ENCODE measurements at regions not wholly inside any gene's neighbourhood (a gene's known extent, or its start where the extent isn't known, plus 50 kb on each side); places are given as distances from the start of the nearest gene placed in this dataset.

GRCh38 chr14:51337520-51337919, 97.5 kb downstream of the TMX1 start:
- Histone ChIP-seq H3K4me2 (ENCODE audit: extremely low read depth, insufficient read depth, low read length) (no peak overlapping the region), H3K27me3 (ENCODE audit: control insufficient read depth, insufficient read depth, low read length) (no peaks in the 10 kb centered on the region), H3K4me1 (ENCODE audit: control insufficient read depth, extremely low read depth, insufficient read depth, low read length) (peaks cover 4% of the 10 kb centered on the region), H3K79me2 (ENCODE audit: control insufficient read depth, insufficient read depth, low read length) (no peaks in the 10 kb centered on the region), H2AFZ (ENCODE audit: low read length) (no peak overlapping the region), H3K36me3 (ENCODE audit: control insufficient read depth, insufficient read depth, low read length) (no peaks in the 10 kb centered on the region), H3K27ac (ENCODE audit: insufficient read depth, low read length) (no peak overlapping the region), H4K20me1 (ENCODE audit: control insufficient read depth, extremely low read depth, insufficient read depth, low read length) (no peaks in the 10 kb centered on the region), H3K4me3 (replicated peaks in 1 of 4; ENCODE audit: control extremely low read depth in 1 of 4, insufficient read depth in 1 of 4, low read depth in 3 of 4, low read length in 4 of 4) (no peak overlapping the region), H3K9me3 (ENCODE audit: control insufficient read depth, insufficient read depth, low read depth, low read length) (no peaks in the 10 kb centered on the region), H3K9ac (ENCODE audit: insufficient read depth, low read length) (no peak overlapping the region)
- no peak for DNase-seq (ENCODE audit: low read depth in 2 of 2)
- TF ChIP-seq CTCF (conservative IDR thresholded peaks at IDR 0.05 in 1 of 2, IDR thresholded peaks at IDR 0.05 in 1 of 2; ENCODE audit: low read depth in 1 of 2, low read length in 2 of 2) (no peak), EZH2 (IDR thresholded peaks at IDR 0.05; ENCODE audit: low read length, missing control alignments) (no peak)

GRCh38 chr14:51341338-51341737, 101.3 kb downstream of the TMX1 start:
- TF ChIP-seq EZH2 (IDR thresholded peaks at IDR 0.05; ENCODE audit: low read length, missing control alignments) (no peak), CTCF (conservative IDR thresholded peaks at IDR 0.05 in 1 of 2, IDR thresholded peaks at IDR 0.05 in 1 of 2; ENCODE audit: low read depth in 1 of 2, low read length in 2 of 2) (no peak)
- no peaks in the 10 kb centered on the region for H3K9me3 ChIP-seq (ENCODE audit: control insufficient read depth, insufficient read depth, low read depth, low read length)
- H3K36me3 ChIP-seq (ENCODE audit: control insufficient read depth, insufficient read depth, low read length): no peaks in the 10 kb centered on the region
- no peaks in the 10 kb centered on the region for H4K20me1 ChIP-seq (ENCODE audit: control insufficient read depth, extremely low read depth, insufficient read depth, low read length)
- H3K79me2 ChIP-seq (ENCODE audit: control insufficient read depth, insufficient read depth, low read length): no peaks in the 10 kb centered on the region
- DNase-seq (ENCODE audit: low read depth in 2 of 2): peak in 1 of 2 donors; percentile 15
- H3K27me3 ChIP-seq (ENCODE audit: control insufficient read depth, insufficient read depth, low read length): no peaks in the 10 kb centered on the region
- H3K4me3 ChIP-seq (replicated peaks in 1 of 4; ENCODE audit: control extremely low read depth in 1 of 4, insufficient read depth in 1 of 4, low read depth in 3 of 4, low read length in 4 of 4): no peak overlapping the region
- no peak overlapping the region for H3K9ac ChIP-seq (ENCODE audit: insufficient read depth, low read length)
- H3K27ac ChIP-seq (ENCODE audit: insufficient read depth, low read length): no peak overlapping the region
- H2AFZ ChIP-seq (ENCODE audit: low read length): no peak overlapping the region
- peaks cover 2% of the 10 kb centered on the region for H3K4me1 ChIP-seq (ENCODE audit: control insufficient read depth, extremely low read depth, insufficient read depth, low read length)
- no peak overlapping the region for H3K4me2 ChIP-seq (ENCODE audit: extremely low read depth, insufficient read depth, low read length)

- H3K4me3 ChIP-seq (replicated peaks in 1 of 4; ENCODE audit: control extremely low read depth in 1 of 4, insufficient read depth in 1 of 4, low read depth in 3 of 4, low read length in 4 of 4): no peak overlapping the region
- H3K9me3 ChIP-seq (ENCODE audit: control insufficient read depth, insufficient read depth, low read depth, low read length): no peaks in the 10 kb centered on the region
- peak; percentile 11 to 67 for DNase-seq (ENCODE audit: low read depth in 2 of 2)
- H3K27ac ChIP-seq (ENCODE audit: insufficient read depth, low read length): no peak overlapping the region
- peaks cover 2% of the 10 kb centered on the region for H3K4me1 ChIP-seq (ENCODE audit: control insufficient read depth, extremely low read depth, insufficient read depth, low read length)
- no peak overlapping the region for H3K4me2 ChIP-seq (ENCODE audit: extremely low read depth, insufficient read depth, low read length)
- no peaks in the 10 kb centered on the region for H3K36me3 ChIP-seq (ENCODE audit: control insufficient read depth, insufficient read depth, low read length)
- H3K79me2 ChIP-seq (ENCODE audit: control insufficient read depth, insufficient read depth, low read length): no peaks in the 10 kb centered on the region
- H4K20me1 ChIP-seq (ENCODE audit: control insufficient read depth, extremely low read depth, insufficient read depth, low read length): no peaks in the 10 kb centered on the region
- no peak overlapping the region for H2AFZ ChIP-seq (ENCODE audit: low read length)
- no peak overlapping the region for H3K9ac ChIP-seq (ENCODE audit: insufficient read depth, low read length)
- TF ChIP-seq EZH2 (IDR thresholded peaks at IDR 0.05; ENCODE audit: low read length, missing control alignments) (no peak), CTCF (conservative IDR thresholded peaks at IDR 0.05 in 1 of 2, IDR thresholded peaks at IDR 0.05 in 1 of 2; ENCODE audit: low read depth in 1 of 2, low read length in 2 of 2) (no peak)
- H3K27me3 ChIP-seq (ENCODE audit: control insufficient read depth, insufficient read depth, low read length): no peaks in the 10 kb centered on the region
These were observed 102.2 kb downstream of the TMX1 start for GRCh38 chr14:51342226-51342625.

Measured in fibroblast of lung (primary cell).